GM21529 (cell line): ENCODE measurements at regions not wholly inside any gene's neighbourhood (a gene's known extent, or its start where the extent isn't known, plus 50 kb on each side); places are given as distances from the start of the nearest gene placed in this dataset.

ENCODE experiments used
- ATAC-seq: cut with Tn5 transposase; IDR thresholded peaks from one replicate; pipeline ENCODE4 v1.9.1; 2021; ENCODE audit not compliant: unreplicated experiment

DNA sequence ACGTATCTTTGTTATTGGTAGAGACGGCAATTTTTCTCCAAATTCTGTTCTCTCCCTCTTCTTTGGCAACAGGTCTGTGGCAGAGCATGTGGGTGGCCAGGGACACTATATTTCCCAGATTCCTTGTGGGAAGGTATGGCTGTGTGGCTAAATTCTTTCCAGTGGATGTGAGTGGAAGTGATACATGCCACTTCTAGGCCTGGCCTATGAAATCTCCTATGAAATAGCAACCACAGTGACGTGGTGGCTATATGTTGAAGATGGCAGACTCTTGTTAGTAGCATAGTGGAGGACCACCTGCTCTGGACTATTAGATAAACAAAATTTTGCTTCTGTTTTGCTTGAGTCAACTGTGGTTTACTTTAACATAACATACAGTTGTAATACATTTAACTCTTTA, 243.3 kb downstream of the IL20RB start:
- no peak for ATAC-seq

DNA sequence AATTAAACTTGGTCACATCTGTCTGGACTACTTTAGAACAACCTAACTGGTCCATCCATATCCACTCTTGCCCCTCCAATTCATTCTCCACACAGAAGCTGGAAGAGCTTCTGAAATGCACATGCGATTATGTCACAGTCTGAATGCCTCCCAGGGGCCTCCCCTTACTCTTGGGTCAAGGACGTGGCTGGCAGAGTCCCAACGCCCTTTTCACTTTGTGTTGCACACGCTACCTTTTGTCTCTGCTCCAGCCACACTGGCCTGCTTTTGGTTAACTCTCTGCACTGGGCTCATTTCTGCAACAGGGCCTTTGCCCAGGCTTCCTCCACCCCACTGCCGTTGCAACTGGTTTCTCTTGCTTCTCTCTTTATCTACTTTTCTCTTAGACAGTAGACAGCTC, 245.2 kb downstream of the IL20RB start:
- ATAC-seq, result no peak

GRCh38 chr3:137204409-137204808, 246.6 kb downstream of the IL20RB start:
- ATAC-seq, result no peak

DNA sequence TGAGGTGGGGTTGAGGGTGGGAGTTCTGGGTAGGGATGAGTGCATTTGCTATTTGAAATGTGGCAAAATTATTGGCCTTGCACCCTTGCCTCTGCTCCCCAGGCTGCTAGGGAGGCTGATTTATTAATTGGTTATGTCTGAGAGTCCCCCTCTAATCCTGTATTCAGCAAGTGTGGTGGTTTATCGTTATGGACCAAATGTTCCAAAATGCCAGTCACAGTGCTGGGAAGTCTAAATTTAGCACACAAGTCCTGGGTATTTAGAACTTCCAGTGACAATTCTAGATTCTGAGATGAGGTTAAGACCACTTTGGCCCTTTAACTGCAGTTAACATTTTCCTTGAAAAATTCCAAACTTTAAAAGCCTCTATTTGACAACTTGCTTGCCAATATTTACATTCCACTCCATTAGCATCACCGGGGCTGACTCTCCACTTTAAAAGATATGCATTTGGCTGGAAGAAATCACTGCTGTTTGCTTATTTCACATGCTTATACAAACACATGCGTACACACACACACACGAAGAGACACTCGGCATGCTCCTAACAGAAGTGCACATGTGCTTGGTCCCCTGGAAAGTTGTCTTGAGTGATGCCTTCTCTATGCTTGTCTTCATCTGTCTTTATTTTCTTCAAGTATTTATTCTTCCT, 247.7 kb downstream of the IL20RB start:
- ATAC-seq, result no peak

GRCh38 chr3:137207616-137208015, 249.8 kb downstream of the IL20RB start:
- no peak for ATAC-seq

DNA sequence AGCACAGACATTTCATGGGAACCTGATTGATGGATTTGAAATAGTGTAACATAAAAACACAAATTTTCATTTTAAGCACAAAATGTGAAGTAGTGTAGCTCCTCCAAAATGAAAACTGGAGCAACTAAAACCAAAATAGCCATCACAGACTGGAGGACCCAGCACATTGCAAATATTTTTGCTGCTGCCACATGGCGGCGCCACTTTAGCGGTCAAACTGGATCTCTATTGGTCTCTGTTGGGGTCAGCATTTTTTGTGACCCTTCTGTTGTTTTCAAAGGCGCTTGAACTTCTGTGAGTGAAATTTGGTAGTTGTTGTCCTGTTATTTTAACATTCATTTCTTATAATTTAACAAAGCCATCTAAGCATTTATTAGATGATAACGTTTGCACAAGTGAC, 259.9 kb downstream of the IL20RB start:
- no peak for ATAC-seq

DNA sequence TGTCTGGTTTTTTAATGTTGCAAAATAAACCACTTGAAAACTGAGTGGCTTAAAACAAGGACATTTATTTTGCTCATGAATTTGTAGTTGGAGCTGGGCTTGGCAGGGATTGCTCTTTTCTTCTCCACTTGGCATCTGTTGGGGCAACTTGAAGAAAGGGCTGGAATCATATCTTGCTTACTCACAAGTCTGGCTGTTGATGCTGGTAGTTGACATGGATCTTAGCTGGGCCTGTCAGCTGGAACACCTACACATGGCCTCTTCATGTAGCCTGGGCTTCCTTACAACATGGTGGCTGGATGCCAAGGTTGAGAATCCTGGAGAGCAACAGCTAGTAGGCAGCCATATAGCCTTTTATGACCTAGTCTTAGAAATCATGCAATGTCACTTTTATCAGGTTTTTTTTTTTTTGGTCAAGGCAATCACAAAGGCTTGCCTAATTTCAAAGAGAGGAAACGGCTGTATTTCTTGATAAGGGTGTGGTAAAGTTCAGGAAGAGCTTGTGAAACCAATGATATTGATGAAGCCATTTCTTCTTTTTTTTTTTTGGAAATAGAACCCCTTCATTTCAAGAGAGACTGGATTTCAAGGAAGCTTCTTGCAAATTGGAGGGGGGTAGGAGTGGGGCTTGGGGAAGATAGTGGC, 262.1 kb downstream of the IL20RB start:
- no peak for ATAC-seq

DNA sequence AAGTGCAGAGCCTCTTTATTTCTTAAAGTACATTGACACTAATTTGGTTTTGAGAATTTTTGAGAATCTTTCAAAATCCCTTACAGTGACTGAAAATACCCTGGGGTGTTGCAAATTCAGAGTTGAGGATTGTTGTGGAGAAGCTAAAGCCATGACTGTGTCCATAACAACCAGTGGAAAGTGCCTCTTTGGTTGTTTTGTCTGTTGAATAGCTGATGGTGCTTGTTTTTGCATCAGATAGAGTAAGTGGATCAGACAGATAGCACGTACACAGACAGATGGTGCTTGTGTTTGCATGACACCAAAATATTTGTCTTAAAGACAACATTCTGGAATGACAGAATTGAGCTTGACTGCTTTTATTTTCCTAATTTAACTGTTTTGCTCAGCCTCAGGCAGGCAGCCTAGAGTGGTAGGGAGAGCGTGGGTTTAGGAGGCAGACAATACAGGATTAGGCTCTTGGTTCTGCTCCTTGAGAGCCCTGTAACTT, 265.0 kb downstream of the IL20RB start:
- ATAC-seq, result no peak

DNA sequence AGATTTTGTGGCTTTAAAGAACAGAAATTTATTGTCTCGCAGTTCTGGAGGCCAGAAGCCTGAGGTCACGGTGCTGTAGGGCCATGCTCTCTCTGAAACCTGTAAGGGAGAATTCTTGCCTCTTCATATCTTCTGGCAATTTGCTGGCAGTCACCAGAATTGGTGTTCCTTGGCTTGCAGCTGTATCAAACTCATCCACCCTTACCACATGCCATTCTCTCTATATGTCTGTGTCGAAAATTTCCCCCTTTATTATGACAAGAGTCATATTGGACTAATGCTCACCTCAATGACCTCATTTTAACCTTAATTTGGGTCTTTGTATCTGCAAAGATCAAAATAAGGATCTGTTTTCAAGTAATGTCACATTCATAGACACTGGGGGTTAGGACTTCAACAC, 266.7 kb downstream of the IL20RB start:
- no peak for ATAC-seq

DNA sequence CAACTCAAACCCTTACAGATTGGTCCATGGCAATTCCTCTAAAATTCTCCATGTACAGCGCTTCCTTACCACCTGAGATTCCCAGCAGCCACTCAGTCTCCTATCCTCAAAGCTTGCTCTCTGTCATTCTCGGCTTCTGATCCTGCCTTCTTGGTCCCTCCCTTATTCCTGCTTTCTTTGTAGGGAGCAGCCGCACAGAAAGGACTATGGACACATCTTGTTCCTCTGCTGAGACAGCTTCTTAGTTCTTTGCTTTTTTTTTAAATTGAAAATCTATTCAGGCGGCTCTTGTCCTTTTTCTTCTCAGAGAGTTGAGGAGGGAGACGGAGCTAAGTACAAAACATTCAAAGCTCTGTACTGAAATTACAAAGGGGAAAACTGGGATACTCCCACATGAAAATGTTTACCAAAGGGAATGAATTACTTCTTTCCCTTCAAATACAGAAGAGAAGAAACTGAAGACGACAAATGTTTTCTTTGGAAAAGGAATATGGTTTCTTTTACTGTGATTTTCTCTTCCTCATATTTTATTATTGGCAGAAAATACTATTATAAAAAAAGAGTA, 285.1 kb downstream of the IL20RB start:
- no peak for ATAC-seq

GRCh38 chr3:137246491-137246890, 288.7 kb downstream of the IL20RB start:
- ATAC-seq, result no peak

DNA sequence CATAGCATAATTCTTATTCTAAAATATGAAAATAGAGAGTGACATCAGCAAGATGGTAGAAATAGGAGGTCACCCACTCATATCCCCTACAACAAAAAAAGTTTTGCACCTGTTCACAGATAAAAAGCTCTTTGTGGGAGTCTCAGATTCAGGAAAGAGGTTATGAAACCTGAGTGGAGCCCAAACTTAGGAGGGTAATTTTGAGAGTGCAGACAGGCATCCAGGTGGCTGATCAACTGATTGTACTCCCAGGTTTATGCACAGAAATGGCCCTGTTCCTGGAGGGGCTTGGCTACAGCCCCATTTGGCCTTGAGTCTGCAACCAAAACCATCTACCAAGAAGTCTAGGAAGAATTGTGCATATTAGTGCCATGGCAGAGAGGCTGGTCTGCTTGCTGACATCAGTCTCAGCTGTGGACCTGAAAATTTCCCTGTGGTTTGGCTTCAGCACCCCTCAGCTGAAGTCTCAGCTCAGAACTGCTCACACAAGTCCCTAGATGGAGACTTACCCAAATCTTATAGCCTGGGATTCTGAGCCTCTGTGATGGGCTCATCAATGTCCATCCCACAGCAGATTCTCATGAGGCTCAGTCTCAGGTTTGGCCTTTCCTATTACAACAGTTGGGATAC, 291.6 kb downstream of the IL20RB start:
- no peak for ATAC-seq

GRCh38 chr3:137259089-137259488, 301.3 kb downstream of the IL20RB start:
- ATAC-seq, result no peak

- no peak for ATAC-seq
Measured at GRCh38 chr3:137259701-137260100, 301.9 kb downstream of the IL20RB start.

- no peak for ATAC-seq
Measured at GRCh38 chr3:137264071-137264820, 306.5 kb downstream of the IL20RB start.

DNA sequence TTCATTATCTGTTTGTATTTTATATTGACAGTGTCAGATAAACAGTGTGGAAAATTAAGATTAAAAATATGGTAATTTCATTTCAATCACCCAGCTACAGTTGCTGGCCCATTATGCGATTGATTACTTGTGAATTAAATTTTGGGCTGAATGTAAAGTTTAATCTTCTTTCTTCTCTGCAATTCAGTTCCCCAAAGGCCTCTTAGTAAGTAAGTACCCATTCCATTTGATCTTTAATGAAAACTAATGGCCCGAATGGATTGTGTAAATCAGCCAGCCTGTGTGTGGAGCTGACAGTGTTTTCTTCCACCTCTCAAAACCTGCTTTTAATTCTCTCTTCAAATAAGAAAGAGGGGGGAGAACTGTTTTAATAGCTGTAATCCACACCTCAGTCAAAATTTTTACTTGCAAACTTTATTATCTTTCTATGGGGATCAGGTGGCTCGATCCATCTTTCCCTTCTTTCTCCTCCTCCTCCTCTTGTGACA, 307.1 kb downstream of the IL20RB start:
- ATAC-seq, result no peak

DNA sequence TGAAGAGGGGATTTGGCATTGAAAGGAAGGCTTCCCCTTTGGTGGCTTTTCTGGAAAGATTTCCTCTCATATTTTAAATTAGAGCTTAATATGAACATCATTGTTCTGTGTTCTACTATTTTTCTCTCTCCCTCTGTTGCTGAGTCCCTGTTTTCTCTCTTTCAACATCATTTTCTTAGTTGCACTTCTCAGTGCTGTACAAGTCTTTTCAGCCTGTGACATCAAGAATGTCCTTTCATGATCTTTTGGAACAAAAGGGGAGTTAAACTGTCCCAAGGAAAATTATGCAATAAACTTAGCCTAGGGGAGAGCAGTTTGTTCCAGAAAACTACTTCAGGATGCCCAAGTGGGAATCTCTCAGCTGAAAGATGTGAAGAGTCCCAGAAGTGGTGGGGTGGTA, 325.1 kb downstream of the IL20RB start:
- ATAC-seq, result no peak

GRCh38 chr3:137285924-137286323, 328.1 kb downstream of the IL20RB start:
- no peak for ATAC-seq

GRCh38 chr3:137293086-137293485, 335.3 kb downstream of the IL20RB start:
- ATAC-seq, result no peak

- ATAC-seq, result no peak
Measured at GRCh38 chr3:137294139-137294538, 336.4 kb downstream of the IL20RB start.

DNA sequence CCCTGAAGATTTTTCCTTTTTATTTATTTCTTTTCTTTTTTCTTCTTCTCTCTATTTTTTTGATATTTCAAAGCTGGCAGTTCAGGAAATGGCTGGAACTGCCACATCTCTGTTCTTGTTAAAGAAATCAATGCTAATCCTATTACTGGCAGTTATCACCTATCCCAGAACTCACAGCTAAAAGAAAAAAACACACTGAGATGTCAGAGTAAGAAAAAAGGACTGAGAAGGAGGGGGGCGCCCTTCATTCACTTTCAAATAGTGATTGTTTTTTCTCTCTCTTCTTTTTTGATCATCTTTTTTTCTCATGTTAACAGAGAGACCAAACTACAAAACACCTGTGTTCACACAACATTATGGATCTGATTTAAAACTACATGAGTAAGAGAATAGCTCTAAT, 337.1 kb downstream of the IL20RB start:
- ATAC-seq, result no peak
